Activated CD4-positive, alpha-beta T cell treated with anti-CD3 and anti-CD28 coated beads, Interleukin-2, amount 50 U/mL, for 24 hours (primary cell): ENCODE measurements at regions not wholly inside any gene's neighbourhood (a gene's known extent, or its start where the extent isn't known, plus 50 kb on each side); places are given as distances from the start of the nearest gene placed in this dataset.
"Not testable (repeated sequence)": the region's sequence is repeated elsewhere in the genome, so short reads cannot be mapped to it uniquely, and the experiment has no call there.

Experiments used
- DNase-seq, 2 donors: peaks; one replicate each; pipeline ENCODE4 v3.0.0-alpha.2; 2020; ENCODE audit warnings: low read depth in 1 of 2, low spot score in 1 of 2

GRCh38 chr18:1270081-1270480 is 365.4 kb downstream of the ADCYAP1 start:
- DNase-seq = no peak

GRCh38 chr18:1273469-1273868 is 368.8 kb downstream of the ADCYAP1 start:
- DNase-seq = no peak

GRCh38 chr18:1292167-1292566 is 387.5 kb downstream of the ADCYAP1 start:
- no peak for DNase-seq

- no peak for DNase-seq
Measured at GRCh38 chr18:1294229-1294628, 389.6 kb downstream of the ADCYAP1 start.

GRCh38 chr18:1296237-1296636 is 391.6 kb downstream of the ADCYAP1 start:
- no peak for DNase-seq

- DNase-seq = no peak
Measured at GRCh38 chr18:1302861-1303260, 398.2 kb downstream of the ADCYAP1 start.

- no peak for DNase-seq
Measured at GRCh38 chr18:1304392-1304992, 399.8 kb downstream of the ADCYAP1 start.

- no peak for DNase-seq
Measured at GRCh38 chr18:1306641-1307040, 402.0 kb downstream of the ADCYAP1 start.

- no peak for DNase-seq
Measured at GRCh38 chr18:1308686-1309085, 404.0 kb downstream of the ADCYAP1 start.

GRCh38 chr18:1311376-1311775 is 406.7 kb downstream of the ADCYAP1 start:
- DNase-seq = no peak

DNA sequence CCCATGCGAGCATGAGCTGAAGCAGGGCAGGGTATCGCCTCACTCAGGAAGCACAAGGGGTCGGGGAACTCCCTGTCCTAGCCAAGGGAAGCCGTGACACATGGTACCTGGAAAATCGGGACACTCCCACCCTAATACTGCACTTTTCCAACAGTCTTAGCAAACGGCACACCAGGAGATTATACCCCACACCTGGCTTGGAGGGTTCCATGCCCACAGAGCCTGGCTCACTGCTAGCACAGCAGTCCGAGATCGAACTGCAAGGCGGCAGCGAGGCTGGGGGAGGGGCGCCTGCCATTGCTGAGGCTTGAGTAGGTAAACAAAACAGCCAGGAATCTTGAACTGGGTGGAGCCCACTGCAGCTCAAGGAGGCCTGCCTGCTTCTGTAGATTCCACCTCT is 430.7 kb downstream of the ADCYAP1 start:
- not testable (repeated sequence) for DNase-seq

DNA sequence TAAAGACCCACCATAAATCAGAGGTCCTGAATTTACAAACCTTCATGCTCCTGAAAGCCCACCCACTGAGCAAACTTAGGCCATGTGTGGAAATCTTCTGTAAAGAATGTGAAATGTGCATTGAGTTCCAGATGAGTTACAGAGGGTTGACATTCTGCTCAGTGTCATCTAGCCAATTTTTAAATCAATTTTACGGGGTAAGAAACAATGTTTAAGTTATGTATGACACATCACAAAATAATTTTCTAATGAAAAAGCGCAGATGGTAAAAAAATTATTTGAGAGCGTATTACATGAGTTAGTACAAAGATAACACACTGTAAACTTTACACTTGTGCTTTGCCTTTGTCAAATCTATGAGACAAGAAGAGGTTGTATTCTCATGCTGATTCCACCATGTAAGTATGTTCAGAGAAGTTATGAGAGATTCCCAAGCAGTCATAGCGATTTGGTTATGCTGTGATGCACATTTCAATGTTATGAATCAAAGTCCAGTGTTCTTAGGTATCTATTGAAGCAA is 446.3 kb downstream of the ADCYAP1 start:
- DNase-seq = no peak

DNA sequence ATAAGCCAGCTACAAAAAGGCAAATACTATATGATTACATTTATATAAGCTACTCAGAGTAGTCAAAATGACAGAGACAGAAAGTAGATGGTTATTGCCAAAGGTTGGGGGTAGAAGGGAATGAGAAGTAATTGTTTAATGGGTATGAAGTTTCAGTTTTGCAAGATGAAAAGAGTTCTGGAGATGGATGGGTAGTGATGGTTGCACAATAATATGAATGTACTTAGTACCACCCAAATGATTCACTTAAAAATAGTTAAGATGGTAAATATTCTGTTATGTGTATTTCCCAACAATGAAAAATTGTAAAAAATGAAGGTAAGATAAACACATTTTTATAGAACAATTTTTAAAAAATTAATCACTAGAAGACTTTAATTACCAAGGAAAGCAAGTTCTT is 448.4 kb downstream of the ADCYAP1 start:
- DNase-seq = no peak

DNA sequence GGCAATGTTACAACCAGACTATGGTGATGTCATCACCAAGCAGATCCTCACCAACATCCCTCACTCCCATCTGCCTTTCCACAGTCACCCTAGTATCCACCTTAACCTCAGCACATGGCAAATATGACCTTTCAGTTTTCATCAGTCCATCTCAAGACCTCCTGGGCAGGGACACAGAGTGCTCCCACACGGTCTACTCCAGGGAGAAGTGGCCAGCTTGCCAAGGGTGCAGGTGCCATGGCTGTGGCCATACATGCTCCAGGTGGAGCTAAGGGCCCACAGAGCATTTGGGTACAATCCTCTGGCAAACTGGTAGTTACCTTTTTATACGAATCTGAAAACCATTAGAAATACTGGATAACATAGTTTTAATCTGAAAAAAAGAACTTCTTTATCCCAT is 453.1 kb downstream of the ADCYAP1 start:
- no peak for DNase-seq

GRCh38 chr18:1361936-1362335 is 457.3 kb downstream of the ADCYAP1 start:
- no peak for DNase-seq

DNA sequence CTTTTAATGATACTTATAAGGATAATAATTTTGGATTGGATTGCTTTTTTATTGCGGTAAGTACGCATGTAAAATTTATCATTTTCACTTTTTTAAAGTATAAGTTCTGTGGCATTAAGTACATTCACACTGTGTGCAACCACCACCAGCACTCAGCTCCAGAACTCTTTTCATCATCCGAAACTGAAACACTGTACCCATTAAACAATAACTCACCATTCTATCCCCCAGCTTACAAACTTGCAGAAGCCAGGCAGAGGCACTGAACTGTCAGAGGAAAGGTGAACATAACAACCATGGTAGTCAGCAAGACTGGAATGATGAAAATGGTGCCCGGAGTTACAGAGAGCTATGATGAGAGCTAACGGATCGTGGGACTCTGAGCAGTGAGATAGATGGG is 465.9 kb downstream of the ADCYAP1 start:
- DNase-seq = no peak

- DNase-seq = no peak
Measured at GRCh38 chr18:1371724-1372123, 467.1 kb downstream of the ADCYAP1 start.

GRCh38 chr18:1383465-1383864 is 478.8 kb downstream of the ADCYAP1 start:
- no peak for DNase-seq

DNA sequence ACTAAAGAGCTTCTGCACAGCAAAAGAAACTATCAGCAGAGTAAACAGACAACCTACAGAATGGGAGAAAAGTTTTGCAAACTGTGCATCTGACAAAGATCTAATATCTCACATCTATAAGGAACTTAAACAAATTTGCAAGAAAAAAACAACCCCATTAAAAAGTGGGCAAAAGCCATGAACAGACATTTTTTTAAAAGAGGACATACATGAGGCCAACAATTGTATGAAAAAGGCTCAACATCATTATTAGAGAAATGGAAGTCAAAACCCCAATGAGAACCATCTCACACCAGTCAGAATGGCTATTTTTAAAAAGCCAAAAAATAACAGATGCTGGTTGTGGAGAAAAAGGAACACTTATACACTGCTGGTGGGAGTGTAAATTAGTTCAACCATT is 483.8 kb downstream of the ADCYAP1 start:
- not testable (repeated sequence) for DNase-seq

- no peak for DNase-seq
Measured at GRCh38 chr18:1392046-1392445, 487.4 kb downstream of the ADCYAP1 start.

DNA sequence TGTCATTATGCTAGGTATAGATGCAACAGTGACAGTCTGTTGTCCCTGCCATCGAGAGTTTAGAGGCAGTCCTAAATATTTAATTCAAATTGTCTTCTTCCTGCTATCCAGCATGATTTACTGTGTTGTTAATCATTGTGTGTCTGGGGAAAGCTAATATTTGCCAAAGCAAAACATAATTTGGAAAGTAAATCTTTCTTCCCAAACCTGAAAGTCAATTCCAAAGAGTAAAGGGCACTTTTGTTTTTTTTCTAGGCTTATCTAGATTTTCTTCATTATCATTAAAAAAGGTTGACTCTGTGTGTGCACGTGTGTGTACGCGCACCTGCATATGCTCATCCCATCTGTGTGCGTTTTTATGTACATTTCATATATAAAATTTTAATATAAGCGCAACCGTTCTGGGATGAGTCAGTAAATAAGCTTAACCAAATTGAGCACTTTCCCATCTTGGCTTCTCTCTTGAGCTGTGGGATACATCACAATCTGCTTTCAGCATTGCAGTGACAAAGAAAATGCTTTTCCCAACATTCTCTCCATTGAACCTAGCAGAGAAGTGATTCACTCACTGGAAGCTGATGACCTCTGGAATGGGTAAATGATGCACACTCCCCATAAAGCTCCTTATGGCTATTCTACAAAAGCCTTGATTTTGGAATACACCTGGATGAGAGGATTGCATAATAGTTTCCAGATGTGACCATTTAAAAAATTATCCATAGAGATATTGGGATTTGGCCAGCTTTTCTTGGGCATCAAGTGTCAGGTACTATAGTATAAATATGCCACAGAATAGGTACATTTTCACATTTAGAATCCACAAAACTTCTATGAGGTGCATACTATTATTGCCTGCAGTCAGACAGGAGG is 488.4 kb downstream of the ADCYAP1 start:
- no peak for DNase-seq

DNA sequence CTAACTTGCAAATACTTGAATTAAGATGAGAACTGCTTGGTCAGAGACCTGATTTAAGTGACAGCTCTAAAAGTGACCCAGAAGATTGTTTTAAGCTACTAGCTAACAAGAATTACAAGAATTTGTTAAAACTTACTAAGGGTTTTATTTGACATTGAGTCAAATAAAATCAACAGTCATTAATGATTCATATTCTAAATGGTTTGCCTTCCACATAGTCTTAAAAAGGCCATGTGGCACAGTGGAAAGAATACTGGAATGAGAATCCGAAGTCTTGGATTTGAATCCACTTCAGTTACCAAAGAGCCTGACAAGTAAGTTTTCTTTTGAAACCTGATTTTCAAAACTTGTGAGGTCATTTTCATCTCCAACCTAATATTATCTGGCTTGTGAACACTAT is 489.3 kb downstream of the ADCYAP1 start:
- no peak for DNase-seq

DNA sequence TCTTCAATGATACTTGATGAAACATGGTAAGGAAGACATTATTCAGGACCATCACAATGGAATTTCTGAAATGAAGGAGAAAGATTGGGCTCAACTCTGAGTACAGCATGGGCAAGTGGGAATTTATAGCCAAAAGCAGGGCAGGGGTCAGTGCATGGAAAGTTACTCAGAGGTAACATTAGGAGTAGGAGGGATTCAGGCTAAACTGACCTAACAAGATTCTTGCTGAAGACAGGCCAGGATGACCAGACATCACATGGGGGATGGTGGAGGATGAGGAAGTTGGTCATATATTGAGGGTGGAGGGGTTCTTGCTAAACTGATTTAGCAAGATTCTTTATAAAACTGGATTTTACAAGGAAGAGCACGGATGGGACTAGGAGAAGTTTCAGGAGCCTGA is 489.8 kb downstream of the ADCYAP1 start:
- no peak for DNase-seq
